ENCODE measurements at regions not wholly inside any gene's neighbourhood (a gene's known extent, or its start where the extent isn't known, plus 50 kb on each side); places are given as distances from the start of the nearest gene placed in this dataset.

DNA sequence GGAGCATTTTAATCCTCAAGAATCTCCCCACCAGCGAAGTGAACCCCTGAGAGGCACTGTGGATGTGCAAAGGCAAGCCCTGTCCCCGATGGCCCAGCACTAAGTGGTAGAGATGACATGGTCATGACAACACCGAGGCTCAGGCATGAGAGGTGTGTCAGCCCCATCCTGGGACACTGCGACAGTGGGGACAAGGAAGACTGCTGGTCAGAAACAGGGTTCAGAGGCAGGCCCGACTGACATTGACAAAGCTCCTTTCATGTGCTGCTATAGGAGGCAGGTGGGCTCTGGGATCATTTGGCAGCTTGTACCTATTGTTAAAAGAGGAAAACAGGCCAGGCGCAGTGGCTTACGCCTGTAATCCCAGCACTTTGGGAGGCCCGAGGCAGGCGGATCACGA is 54.3 kb upstream of the MYEOV start:
- TF ChIP-seq, protein P1, sequence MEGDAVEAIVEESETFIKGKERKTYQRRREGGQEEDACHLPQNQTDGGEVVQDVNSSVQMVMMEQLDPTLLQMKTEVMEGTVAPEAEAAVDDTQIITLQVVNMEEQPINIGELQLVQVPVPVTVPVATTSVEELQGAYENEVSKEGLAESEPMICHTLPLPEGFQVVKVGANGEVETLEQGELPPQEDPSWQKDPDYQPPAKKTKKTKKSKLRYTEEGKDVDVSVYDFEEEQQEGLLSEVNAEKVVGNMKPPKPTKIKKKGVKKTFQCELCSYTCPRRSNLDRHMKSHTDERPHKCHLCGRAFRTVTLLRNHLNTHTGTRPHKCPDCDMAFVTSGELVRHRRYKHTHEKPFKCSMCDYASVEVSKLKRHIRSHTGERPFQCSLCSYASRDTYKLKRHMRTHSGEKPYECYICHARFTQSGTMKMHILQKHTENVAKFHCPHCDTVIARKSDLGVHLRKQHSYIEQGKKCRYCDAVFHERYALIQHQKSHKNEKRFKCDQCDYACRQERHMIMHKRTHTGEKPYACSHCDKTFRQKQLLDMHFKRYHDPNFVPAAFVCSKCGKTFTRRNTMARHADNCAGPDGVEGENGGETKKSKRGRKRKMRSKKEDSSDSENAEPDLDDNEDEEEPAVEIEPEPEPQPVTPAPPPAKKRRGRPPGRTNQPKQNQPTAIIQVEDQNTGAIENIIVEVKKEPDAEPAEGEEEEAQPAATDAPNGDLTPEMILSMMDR (IDR thresholded peaks at IDR 0.05; ENCODE audit: control insufficient read depth, insufficient read depth, low read depth, low read length, missing control alignments): no peak
- no peak for DNase-seq (ENCODE audit: low read depth)
- H3K4me3 ChIP-seq (ENCODE audit: control insufficient read depth, low read depth, low read length): no peak overlapping the region

DNA sequence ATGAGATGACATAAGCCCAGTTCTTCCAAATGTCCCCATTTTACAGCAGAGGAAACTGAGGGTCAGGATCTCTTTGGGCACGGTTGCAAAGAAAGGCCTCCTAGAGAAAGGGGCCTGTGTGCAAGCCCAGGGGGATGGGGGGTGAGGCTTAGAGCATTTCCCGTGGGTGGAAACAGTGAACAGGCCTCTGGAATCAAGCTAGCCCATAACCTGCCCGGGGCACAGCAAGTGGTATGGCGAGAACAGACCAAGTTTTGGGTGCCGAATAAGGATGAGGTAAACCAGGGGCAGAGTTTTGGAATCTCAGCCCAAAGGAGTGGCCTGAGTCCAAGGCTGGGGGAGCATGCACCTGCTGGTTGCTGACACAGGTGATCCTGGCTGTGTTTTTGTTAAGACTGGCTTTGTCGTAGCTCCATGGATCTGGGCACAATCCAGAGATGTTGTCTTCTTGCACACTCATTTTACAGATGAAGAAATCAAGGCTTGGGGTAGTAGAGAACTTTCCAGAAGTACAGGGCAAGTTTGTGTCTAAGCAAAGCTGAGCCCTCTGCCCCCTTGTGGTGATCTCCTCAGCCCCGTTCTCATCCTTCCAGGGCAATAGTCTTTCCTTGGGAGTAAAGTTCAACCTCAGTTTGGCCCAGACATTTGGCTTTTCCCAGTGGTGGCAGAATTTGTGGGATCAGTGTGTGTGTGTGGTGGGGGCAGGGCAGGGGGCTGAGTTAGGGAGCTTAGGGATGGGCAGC is 53.5 kb upstream of the MYEOV start:
- TF ChIP-seq, protein P1 (IDR thresholded peaks at IDR 0.05; ENCODE audit: control insufficient read depth, insufficient read depth, low read depth, low read length, missing control alignments): peak; percentile 47
- DNase-seq (ENCODE audit: low read depth): no peak

DNA sequence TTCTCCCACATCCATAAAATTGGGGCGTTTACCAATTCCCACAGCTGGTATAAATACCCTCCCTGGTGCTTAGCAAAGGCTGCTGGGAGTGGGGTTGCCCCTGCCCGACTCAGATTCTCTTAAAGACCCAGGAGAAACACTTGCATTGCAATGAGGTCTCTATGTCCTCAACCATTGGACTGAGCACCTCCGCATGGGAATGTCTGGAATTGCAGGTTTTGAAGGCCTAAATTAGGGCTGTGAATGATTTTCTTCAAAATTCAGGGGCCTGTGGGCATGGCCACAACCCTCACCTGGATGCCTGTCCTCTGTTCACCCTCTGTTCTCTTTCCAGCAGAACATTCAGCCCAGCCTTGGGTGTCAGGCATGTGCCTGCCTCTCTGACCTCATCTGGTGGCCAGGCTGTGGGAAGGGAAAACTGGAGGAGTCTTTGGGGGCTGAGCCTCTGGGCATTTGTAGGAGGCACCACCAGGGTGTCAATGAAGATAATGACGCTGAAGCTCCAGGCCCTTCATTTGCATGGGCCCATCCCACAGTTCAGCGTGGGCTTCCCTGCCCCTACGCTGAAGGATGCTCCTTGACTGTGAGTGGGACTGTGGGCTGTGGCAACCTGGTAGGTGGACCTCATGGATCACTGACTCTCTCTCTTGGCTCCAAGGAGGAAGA is 52.7 kb upstream of the MYEOV start:
- DNase-seq (ENCODE audit: low read depth): no peak
- no peak overlapping the region for H3K4me3 ChIP-seq (ENCODE audit: control insufficient read depth, low read depth, low read length)
- TF ChIP-seq, protein P1 (IDR thresholded peaks at IDR 0.05; ENCODE audit: control insufficient read depth, insufficient read depth, low read depth, low read length, missing control alignments): no peak

More for the DNA sequence above, 53.5 kb upstream of the MYEOV start:
- no peak overlapping the region for H3K4me3 ChIP-seq (ENCODE audit: control insufficient read depth, low read depth, low read length)

DNA sequence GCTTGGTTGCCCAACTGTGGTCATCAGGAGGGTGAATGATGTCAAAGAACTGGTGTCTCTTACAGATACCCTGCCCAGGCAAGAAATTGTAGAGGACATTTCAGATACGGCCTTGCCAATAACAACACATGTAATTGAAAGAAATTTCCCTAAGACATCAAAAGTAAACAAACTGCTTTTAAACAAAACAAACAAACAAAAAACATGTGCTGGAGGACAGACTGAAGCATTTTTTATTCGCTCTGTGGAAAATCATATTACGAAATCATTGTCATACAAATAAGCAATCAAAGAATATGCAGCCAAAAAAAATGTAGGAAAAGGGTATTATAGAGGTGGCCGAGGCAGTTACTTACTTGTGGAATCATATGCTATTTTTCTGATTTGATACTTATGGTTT is 52.1 kb upstream of the MYEOV start:
- TF ChIP-seq, protein P1 (IDR thresholded peaks at IDR 0.05; ENCODE audit: control insufficient read depth, insufficient read depth, low read depth, low read length, missing control alignments): no peak
- no peak overlapping the region for H3K4me3 ChIP-seq (ENCODE audit: control insufficient read depth, low read depth, low read length)
- DNase-seq (ENCODE audit: low read depth): no peak

DNA sequence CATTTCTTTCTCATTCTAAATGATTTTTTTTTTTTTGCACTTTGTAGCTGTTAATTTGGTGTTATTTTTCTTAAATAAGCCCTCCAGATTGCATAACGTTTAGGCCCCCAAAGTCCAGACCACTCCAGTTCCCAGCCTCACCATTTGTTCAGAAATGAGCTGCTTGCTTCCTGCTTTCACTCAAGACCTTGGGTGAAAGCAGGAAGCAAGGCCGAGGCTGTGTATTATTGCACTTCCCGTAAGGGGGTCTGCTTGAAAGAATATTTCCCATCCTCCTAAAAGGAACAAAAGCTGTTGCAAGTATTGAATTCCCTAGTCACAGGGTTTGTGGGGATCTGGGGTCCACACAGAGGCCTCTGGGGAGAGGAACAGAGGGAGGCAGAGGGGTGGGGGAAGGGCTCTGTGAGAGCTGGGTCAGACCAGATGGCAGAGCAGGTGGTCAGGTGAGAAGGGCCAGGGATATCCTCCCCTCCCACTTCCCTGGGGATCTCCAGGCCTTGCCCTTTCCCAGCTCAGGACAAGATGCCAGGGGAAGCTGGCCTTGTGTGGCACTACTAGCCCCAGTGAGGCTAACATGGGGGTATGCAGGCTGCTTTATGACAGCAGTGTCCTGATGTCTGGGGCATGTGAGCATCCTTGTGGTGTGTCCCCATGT is 51.6 kb upstream of the MYEOV start:
- TF ChIP-seq, protein P1 (IDR thresholded peaks at IDR 0.05; ENCODE audit: control insufficient read depth, insufficient read depth, low read depth, low read length, missing control alignments): no peak
- H3K4me3 ChIP-seq (ENCODE audit: control insufficient read depth, low read depth, low read length): no peak overlapping the region
- no peak for DNase-seq (ENCODE audit: low read depth)

DNA sequence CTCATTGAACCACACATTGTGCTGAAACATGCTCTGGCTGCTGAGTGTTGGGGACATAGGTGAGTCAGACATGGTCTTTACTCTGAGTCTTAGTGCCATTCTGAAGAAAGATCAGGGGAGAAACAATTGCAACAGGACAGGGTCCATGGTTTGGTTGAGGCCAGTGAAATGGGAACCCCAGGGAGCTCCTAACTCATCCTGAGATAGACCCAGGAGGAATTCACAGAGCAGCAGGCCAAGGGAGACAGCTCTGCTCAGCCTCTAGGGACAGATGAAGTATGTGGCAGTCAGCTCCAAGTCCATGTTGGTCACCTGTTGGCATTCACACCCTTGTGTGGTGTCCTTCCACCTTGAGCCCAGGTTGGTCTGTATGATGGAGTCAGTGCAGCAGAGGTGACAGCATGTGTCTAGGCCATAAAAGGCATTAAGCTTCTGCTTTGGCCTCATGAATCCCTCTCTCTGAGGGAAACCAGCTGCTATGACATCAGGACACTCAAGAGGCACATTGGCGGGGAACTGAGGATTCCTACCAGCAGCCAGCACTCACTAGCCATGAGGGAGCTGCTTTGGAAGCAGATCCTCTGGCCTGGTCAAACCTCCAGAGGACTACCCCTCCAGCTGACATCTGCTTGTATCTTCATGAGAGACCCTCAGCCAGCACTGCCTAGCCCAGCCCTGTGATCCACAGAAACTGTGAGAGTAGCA is 50.3 kb upstream of the MYEOV start:
- no peak for DNase-seq (ENCODE audit: low read depth)
- TF ChIP-seq, protein P1 (IDR thresholded peaks at IDR 0.05; ENCODE audit: control insufficient read depth, insufficient read depth, low read depth, low read length, missing control alignments): no peak
- H3K4me3 ChIP-seq (ENCODE audit: control insufficient read depth, low read depth, low read length): no peak overlapping the region
